HK-2 (cell line): ENCODE measurements at regions not wholly inside any gene's neighbourhood (a gene's known extent, or its start where the extent isn't known, plus 50 kb on each side); places are given as distances from the start of the nearest gene placed in this dataset.

Source experiments
- DNase-seq: peaks from one replicate; pipeline ENCODE4 v3.0.0-alpha.2; 2018; ENCODE audit not compliant: unreplicated experiment

GRCh38 chr2:16818203-16818556 lies 152.5 kb upstream of the CYRIA start:
- no peak for DNase-seq

- DNase-seq: no peak
These were observed 151.9 kb upstream of the CYRIA start for GRCh38 chr2:16817305-16818202.

GRCh38 chr2:16816522-16816921 lies 150.9 kb upstream of the CYRIA start:
- no peak for DNase-seq

GRCh38 chr2:16816016-16816415 lies 150.4 kb upstream of the CYRIA start:
- no peak for DNase-seq

- no peak for DNase-seq
These were observed 148.0 kb upstream of the CYRIA start for GRCh38 chr2:16813593-16813992.

GRCh38 chr2:16798472-16798871 lies 132.8 kb upstream of the CYRIA start:
- no peak for DNase-seq

- DNase-seq: no peak
These were observed 125.9 kb upstream of the CYRIA start for GRCh38 chr2:16791496-16791895.

- DNase-seq: no peak
These were observed 119.5 kb upstream of the CYRIA start for GRCh38 chr2:16785149-16785548.

GRCh38 chr2:16784652-16785051 lies 119.0 kb upstream of the CYRIA start:
- no peak for DNase-seq

- DNase-seq: no peak
These were observed 111.7 kb upstream of the CYRIA start for GRCh38 chr2:16777123-16777870.

GRCh38 chr2:16775899-16776231 lies 110.2 kb upstream of the CYRIA start:
- DNase-seq: no peak

GRCh38 chr2:16774980-16775898 lies 109.6 kb upstream of the CYRIA start:
- no peak for DNase-seq

GRCh38 chr2:16774091-16774490 lies 108.5 kb upstream of the CYRIA start:
- DNase-seq: no peak

GRCh38 chr2:16773080-16773713 lies 107.6 kb upstream of the CYRIA start:
- DNase-seq: peak; percentile 35

GRCh38 chr2:16767789-16768476 lies 102.3 kb upstream of the CYRIA start:
- DNase-seq: no peak

- DNase-seq: no peak
These were observed 99.7 kb upstream of the CYRIA start for GRCh38 chr2:16765356-16765755.

GRCh38 chr2:16764487-16764886 lies 98.9 kb upstream of the CYRIA start:
- DNase-seq: no peak

- no peak for DNase-seq
These were observed 97.9 kb upstream of the CYRIA start for GRCh38 chr2:16763493-16763899.

GRCh38 chr2:16763056-16763455 lies 97.4 kb upstream of the CYRIA start:
- no peak for DNase-seq

- DNase-seq: no peak
These were observed 94.8 kb upstream of the CYRIA start for GRCh38 chr2:16760426-16760825.
